HepG2 (cell line): ENCODE measurements at regions not wholly inside any gene's neighbourhood (a gene's known extent, or its start where the extent isn't known, plus 50 kb on each side); places are given as distances from the start of the nearest gene placed in this dataset.

ENCODE experiments used
- ATAC-seq: fragments of 200-7000 bp; cut with Tn5 transposase; 3 replicates; pipeline ENCODE4 v1.9.1; 2020; ENCODE audit warnings: mild to moderate bottlenecking, moderate library complexity
- BruUV-seq: library from RNA; stranded (reverse); fragments of 400-500 nt; replicated peaks from 2 replicates; lab custom pipeline; 2021; lab: Mats Ljungman, UMichigan
- CTCF ChIA-PET: fragments of 300-600 bp; formaldehyde crosslinking; extraction: SDS; loops from one replicate; lab custom pipeline; 2021; ENCODE audit warnings: low total read pairs, inconsistent platforms, low intra/inter-chr PET ratio; lab: Yijun Ruan, JAX
- POLR2A ChIA-PET: fragments of 350-600 bp; sonication (Branson Sonifier 250); formaldehyde crosslinking; loops from one replicate; lab custom pipeline; 2020; ENCODE audit warnings: antibody characterized with exemption, inconsistent platforms; lab: Yijun Ruan, JAX
- DNase-seq: peaks from one replicate; pipeline ENCODE4 v3.0.0-alpha.2; 2015; ENCODE audit warnings: low spot score
- FAIRE-seq: peaks from 3 replicates; lab custom pipeline; 2011; peaks lifted over from hg19 to GRCh38; lab: Jason Lieb, UNC
- H2AFZ ChIP-seq: one replicate; pipeline ENCODE4 v1.6.1; 2011; ENCODE audit warnings: low read length, inconsistent platforms
- H3K27ac ChIP-seq: fragments of 300-600 bp; 3 replicates; pipeline ENCODE4 v1.8.0; 2011; ENCODE audit warnings: mixed run types, mild to moderate bottlenecking, mixed read lengths, low read length, inconsistent platforms; ENCODE audit not compliant: insufficient read depth; ENCODE audit errors: extremely low read length
- H3K27me3 ChIP-seq, 2 experiments: fragments of 200-600 bp in 1 of 2; 2 replicates in 1 of 2; 3 replicates in 1 of 2; pipeline versions ENCODE4 v1.6.0 to v1.8.0; 2011; ENCODE audit warnings: low read length in 2 of 2, mild to moderate bottlenecking in 2 of 2, moderate library complexity in 2 of 2, inconsistent platforms in 1 of 2; ENCODE audit not compliant: insufficient read depth in 2 of 2, control insufficient read depth in 1 of 2
- H3K36me3 ChIP-seq, 2 experiments: fragments of 200-600 bp in 1 of 2; replicated peaks in 1 of 2; 2 replicates in 1 of 2; 3 replicates in 1 of 2; pipeline versions ENCODE4 v1.5.1 to v1.8.0; 2011; ENCODE audit warnings: low read length in 2 of 2, inconsistent platforms in 1 of 2; ENCODE audit not compliant: insufficient read depth in 2 of 2, control insufficient read depth in 1 of 2
- H3K4me1 ChIP-seq: 2 replicates; pipeline ENCODE4 v1.5.1; 2012; ENCODE audit warnings: low read length, inconsistent platforms; ENCODE audit not compliant: insufficient read depth
- H3K4me2 ChIP-seq: 2 replicates; pipeline ENCODE4 v1.6.0; 2011; ENCODE audit warnings: low read depth, low read length, inconsistent platforms
- H3K4me3 ChIP-seq, 3 experiments: fragments of 200-600 bp in 1 of 3; sonication (generic), shearing (Covaris generic) in 1 of 3; replicated peaks in 1 of 3; 2 replicates each; pipeline ENCODE4 v1.5.1; 2011 to 2016; ENCODE audit warnings: low read length in 3 of 3, inconsistent platforms in 2 of 3, low read depth in 2 of 3, mild to moderate bottlenecking in 2 of 3, control low read depth in 1 of 3, mixed read lengths in 1 of 3; ENCODE audit not compliant: insufficient read depth in 1 of 3
- H3K79me2 ChIP-seq: one replicate; pipeline ENCODE4 v1.6.1; 2011; ENCODE audit warnings: low read length, inconsistent platforms; ENCODE audit not compliant: insufficient read depth
- H3K9ac ChIP-seq: 2 replicates; pipeline ENCODE4 v1.6.0; 2011; ENCODE audit warnings: mild to moderate bottlenecking, low read depth, low read length, inconsistent platforms; ENCODE audit not compliant: insufficient read depth
- H3K9me3 ChIP-seq: 2 replicates; pipeline ENCODE4 v1.5.1; 2012; ENCODE audit warnings: mild to moderate bottlenecking, low read length
- H4K20me1 ChIP-seq: 2 replicates; pipeline ENCODE4 v1.6.0; 2011; ENCODE audit warnings: inconsistent platforms, mild to moderate bottlenecking, low read length, moderate library complexity; ENCODE audit not compliant: insufficient read depth
- PITX1 ChIP-seq: sonication (generic); formaldehyde crosslinking; IDR thresholded peaks from 2 replicates; pipeline ENCODE4 v1.5.1; 2020; ENCODE audit warnings: mild to moderate bottlenecking, missing genetic modification reagents
- ZNF800 ChIP-seq: sonication (generic); formaldehyde crosslinking; IDR thresholded peaks from 2 replicates; pipeline ENCODE4 v1.4.0; 2020; ENCODE audit warnings: missing genetic modification reagents
- WGBS: methylation state at CpG from one replicate; pipeline ENCODE4 v1.1.6; 2017; ENCODE audit warnings: low lambda C conversion rate; 5-methylcytosine and 5-hydroxymethylcytosine counted together
- in situ Hi-C: cut with HindIII; loops from 2 replicates; pipeline ENCODE4 v1.10.0; 2017; ENCODE audit warnings: low pct_unique_long_range_greater_than_20kb; ENCODE audit not compliant: extremely low pct_ligation_motif_present
- intact Hi-C: fragments of 100-400 bp; cut with micrococcal nuclease; formaldehyde crosslinking; loops from one replicate; pipeline ENCODE4 v1.10.0; 2022; ENCODE audit not compliant: unreplicated experiment
- TF ChIP-seq, protein P1 (sequence below): sonication (generic); formaldehyde crosslinking; IDR thresholded peaks from 2 replicates; pipeline ENCODE4 v1.9.0; 2021; ENCODE audit warnings: mild to moderate bottlenecking, missing genetic modification reagents

- BruUV-seq = no TSS peak
- ChIA-PET POLR2A (no interaction called here), CTCF (no interaction called here)
- DNase-seq (no peak), FAIRE-seq (no peak), ATAC-seq (no peak)
- no peaks in the 10 kb centered on the region; a peak in 1 of 5 replicates for H3K27me3 ChIP-seq
- no peaks in the 10 kb centered on the region for H3K9me3 ChIP-seq
- no peaks in the 10 kb centered on the region for H3K36me3 ChIP-seq
- intact Hi-C loops = no loop called here
- H4K20me1 ChIP-seq = no peaks in the 10 kb centered on the region
- in situ Hi-C loops = no loop called here
- TF ChIP-seq ZNF800 (CRISPR knock-in tag) (no peak), PITX1 (CRISPR knock-in tag) (no peak)
- TF ChIP-seq, protein P1, sequence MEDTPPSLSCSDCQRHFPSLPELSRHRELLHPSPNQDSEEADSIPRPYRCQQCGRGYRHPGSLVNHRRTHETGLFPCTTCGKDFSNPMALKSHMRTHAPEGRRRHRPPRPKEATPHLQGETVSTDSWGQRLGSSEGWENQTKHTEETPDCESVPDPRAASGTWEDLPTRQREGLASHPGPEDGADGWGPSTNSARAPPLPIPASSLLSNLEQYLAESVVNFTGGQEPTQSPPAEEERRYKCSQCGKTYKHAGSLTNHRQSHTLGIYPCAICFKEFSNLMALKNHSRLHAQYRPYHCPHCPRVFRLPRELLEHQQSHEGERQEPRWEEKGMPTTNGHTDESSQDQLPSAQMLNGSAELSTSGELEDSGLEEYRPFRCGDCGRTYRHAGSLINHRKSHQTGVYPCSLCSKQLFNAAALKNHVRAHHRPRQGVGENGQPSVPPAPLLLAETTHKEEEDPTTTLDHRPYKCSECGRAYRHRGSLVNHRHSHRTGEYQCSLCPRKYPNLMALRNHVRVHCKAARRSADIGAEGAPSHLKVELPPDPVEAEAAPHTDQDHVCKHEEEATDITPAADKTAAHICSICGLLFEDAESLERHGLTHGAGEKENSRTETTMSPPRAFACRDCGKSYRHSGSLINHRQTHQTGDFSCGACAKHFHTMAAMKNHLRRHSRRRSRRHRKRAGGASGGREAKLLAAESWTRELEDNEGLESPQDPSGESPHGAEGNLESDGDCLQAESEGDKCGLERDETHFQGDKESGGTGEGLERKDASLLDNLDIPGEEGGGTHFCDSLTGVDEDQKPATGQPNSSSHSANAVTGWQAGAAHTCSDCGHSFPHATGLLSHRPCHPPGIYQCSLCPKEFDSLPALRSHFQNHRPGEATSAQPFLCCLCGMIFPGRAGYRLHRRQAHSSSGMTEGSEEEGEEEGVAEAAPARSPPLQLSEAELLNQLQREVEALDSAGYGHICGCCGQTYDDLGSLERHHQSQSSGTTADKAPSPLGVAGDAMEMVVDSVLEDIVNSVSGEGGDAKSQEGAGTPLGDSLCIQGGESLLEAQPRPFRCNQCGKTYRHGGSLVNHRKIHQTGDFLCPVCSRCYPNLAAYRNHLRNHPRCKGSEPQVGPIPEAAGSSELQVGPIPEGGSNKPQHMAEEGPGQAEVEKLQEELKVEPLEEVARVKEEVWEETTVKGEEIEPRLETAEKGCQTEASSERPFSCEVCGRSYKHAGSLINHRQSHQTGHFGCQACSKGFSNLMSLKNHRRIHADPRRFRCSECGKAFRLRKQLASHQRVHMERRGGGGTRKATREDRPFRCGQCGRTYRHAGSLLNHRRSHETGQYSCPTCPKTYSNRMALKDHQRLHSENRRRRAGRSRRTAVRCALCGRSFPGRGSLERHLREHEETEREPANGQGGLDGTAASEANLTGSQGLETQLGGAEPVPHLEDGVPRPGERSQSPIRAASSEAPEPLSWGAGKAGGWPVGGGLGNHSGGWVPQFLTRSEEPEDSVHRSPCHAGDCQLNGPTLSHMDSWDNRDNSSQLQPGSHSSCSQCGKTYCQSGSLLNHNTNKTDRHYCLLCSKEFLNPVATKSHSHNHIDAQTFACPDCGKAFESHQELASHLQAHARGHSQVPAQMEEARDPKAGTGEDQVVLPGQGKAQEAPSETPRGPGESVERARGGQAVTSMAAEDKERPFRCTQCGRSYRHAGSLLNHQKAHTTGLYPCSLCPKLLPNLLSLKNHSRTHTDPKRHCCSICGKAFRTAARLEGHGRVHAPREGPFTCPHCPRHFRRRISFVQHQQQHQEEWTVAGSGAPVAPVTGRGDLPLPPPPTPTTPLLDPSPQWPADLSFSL = no peak
- H3K4me2 ChIP-seq = no peak overlapping the region
- H3K79me2 ChIP-seq = no peaks in the 10 kb centered on the region
- 15% methylated on average over 1 of the region's 1 CpG for WGBS
- H3K4me1 ChIP-seq = no peaks in the 10 kb centered on the region
- no peak overlapping the region for H3K9ac ChIP-seq
- H2AFZ ChIP-seq = no peak overlapping the region
- H3K27ac ChIP-seq = no peak overlapping the region
- H3K4me3 ChIP-seq = no peak overlapping the region
These were observed 471.1 kb downstream of the VGLL3 start for GRCh38 chr3:86519819-86520218.
